ENCODE measurements at regions not wholly inside any gene's neighbourhood (a gene's known extent, or its start where the extent isn't known, plus 50 kb on each side); places are given as distances from the start of the nearest gene placed in this dataset.

DNA sequence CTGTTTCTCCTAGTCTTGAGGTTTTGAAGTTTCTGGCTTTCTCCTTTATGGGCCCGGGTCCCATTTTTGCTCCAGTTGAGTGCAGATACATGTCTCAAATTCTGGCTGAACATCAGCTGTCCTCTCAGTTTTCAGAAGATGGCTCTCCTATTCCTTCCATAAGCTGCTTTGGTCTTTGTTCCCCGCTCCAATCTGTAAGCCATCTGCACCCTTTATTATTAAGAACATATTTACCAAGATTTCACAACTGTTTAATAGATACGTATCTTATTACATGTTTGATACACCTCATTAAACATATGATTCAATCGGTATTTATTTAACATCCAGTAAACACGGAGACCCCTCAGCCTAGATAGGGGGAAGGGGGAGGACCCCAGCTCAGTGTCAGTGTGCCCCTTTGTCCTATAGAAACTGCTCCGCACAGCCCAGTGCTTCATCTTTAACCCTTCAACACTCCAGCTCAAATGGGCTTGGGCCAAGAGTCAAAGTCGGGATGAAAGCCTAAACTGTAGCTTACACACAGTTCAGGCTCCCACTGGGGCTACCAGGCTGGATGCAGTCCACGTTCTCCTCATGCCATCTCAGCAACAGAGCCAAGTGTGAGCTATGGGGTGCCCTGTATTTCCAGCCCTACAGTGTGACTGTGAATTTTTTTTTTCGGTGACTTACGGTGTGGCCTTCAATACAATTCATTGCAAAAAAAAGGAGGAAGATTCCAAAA lies 166.0 kb upstream of the ZFHX3 start:
- TF ChIP-seq ZNF331 (CRISPR knock-in tag; IDR thresholded peaks at IDR 0.05; ENCODE audit: low read depth): no peak
- TF ChIP-seq, protein P1, sequence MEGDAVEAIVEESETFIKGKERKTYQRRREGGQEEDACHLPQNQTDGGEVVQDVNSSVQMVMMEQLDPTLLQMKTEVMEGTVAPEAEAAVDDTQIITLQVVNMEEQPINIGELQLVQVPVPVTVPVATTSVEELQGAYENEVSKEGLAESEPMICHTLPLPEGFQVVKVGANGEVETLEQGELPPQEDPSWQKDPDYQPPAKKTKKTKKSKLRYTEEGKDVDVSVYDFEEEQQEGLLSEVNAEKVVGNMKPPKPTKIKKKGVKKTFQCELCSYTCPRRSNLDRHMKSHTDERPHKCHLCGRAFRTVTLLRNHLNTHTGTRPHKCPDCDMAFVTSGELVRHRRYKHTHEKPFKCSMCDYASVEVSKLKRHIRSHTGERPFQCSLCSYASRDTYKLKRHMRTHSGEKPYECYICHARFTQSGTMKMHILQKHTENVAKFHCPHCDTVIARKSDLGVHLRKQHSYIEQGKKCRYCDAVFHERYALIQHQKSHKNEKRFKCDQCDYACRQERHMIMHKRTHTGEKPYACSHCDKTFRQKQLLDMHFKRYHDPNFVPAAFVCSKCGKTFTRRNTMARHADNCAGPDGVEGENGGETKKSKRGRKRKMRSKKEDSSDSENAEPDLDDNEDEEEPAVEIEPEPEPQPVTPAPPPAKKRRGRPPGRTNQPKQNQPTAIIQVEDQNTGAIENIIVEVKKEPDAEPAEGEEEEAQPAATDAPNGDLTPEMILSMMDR (conservative IDR thresholded peaks at IDR 0.05; ENCODE audit: low read depth in 2 of 2): no peak
- no peak for TF ChIP-seq EZH2phosphoT487 (IDR thresholded peaks at IDR 0.05; ENCODE audit: unreplicated experiment)
- no peak for TF ChIP-seq EZH2 (IDR thresholded peaks at IDR 0.05; ENCODE audit: low read depth, unreplicated experiment)
- TF ChIP-seq POLR2AphosphoS5 (IDR thresholded peaks at IDR 0.05; ENCODE audit: low read depth): no peak
- TF ChIP-seq JUNB (IDR thresholded peaks at IDR 0.05; ENCODE audit: unreplicated experiment): no peak
